ENCODE measurements at regions not wholly inside any gene's neighbourhood (a gene's known extent, or its start where the extent isn't known, plus 50 kb on each side); places are given as distances from the start of the nearest gene placed in this dataset.

GRCh38 chr1:95863086-95863485 is 629.1 kb downstream of the RWDD3 start:
- Histone ChIP-seq H3K27ac (ENCODE audit: control insufficient read depth, insufficient read depth, low read length) (no peak overlapping the region), H3K79me2 (ENCODE audit: control insufficient read depth, insufficient read depth, low read length) (no peaks in the 10 kb centered on the region), H2AFZ (ENCODE audit: control insufficient read depth, low read length) (no peak overlapping the region), H3K9me1 (ENCODE audit: control insufficient read depth, extremely low read depth, insufficient read depth, low read length) (no peaks in the 10 kb centered on the region), H3K9me3 (ENCODE audit: control insufficient read depth, low read depth, low read length) (no peaks in the 10 kb centered on the region), H4K20me1 (ENCODE audit: control insufficient read depth, extremely low read depth, insufficient read depth, low read length) (no peaks in the 10 kb centered on the region), H3K4me2 (ENCODE audit: control insufficient read depth, extremely low read depth, insufficient read depth, low read depth, low read length) (no peak overlapping the region), H3K9ac (ENCODE audit: control insufficient read depth, extremely low read depth, insufficient read depth, low read length) (no peak overlapping the region), H3K27me3 (ENCODE audit: control insufficient read depth, extremely low read depth, insufficient read depth, low read length) (no peaks in the 10 kb centered on the region), H3K4me1 (ENCODE audit: control insufficient read depth, extremely low read depth, insufficient read depth, low read length) (no peaks in the 10 kb centered on the region), H3K4me3 (ENCODE audit: control insufficient read depth in 2 of 3, extremely low read depth in 1 of 3, insufficient read depth in 2 of 3, low read depth in 1 of 3, low read length in 3 of 3) (no peak overlapping the region), H3K36me3 (ENCODE audit: control insufficient read depth in 2 of 2, extremely low read depth in 1 of 2, insufficient read depth in 2 of 2, low read length in 2 of 2) (no peaks in the 10 kb centered on the region)
- dilution Hi-C loops (cut with MboI; ENCODE audit: extremely low pct_ligation_motif_present, low sequenced_read_pairs) = no loop called here
- TF ChIP-seq EZH2 (IDR thresholded peaks at IDR 0.05; ENCODE audit: low read length) = no peak
- no peak for TF ChIP-seq CTCF (optimal IDR thresholded peaks at IDR 0.05 in 1 of 3, IDR thresholded peaks at IDR 0.05 in 1 of 3, conservative IDR thresholded peaks at IDR 0.05 in 1 of 3; ENCODE audit: extremely low read depth in 1 of 3, insufficient read depth in 2 of 3, low read length in 3 of 3)
- no peak for FAIRE-seq
- DNase-seq (ENCODE audit: low read depth, low spot score) = no peak

DNA sequence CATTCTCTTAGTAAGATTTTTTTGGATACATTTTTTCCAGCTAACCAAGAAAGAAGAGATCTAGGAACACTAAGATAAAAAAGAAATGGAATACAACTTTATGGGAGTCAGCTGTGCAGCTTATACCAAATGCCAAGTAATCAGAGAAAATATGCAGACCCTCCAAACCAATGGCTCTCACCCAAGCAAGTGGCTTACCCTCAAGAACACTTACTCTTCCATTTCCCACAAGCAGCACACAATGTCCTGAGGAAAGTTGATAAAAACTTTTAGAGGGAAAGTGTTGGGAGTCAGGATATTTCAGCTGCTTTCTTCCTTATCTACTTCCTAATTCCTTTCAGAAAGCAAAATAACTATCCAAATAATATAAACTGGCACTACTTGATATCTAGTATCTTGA is 631.8 kb downstream of the RWDD3 start:
- Histone ChIP-seq H4K20me1 (ENCODE audit: control insufficient read depth, extremely low read depth, insufficient read depth, low read length) (no peaks in the 10 kb centered on the region), H2AFZ (ENCODE audit: control insufficient read depth, low read length) (no peak overlapping the region), H3K36me3 (ENCODE audit: control insufficient read depth in 2 of 2, extremely low read depth in 1 of 2, insufficient read depth in 2 of 2, low read length in 2 of 2) (no peaks in the 10 kb centered on the region), H3K9ac (ENCODE audit: control insufficient read depth, extremely low read depth, insufficient read depth, low read length) (no peak overlapping the region), H3K4me2 (ENCODE audit: control insufficient read depth, extremely low read depth, insufficient read depth, low read depth, low read length) (no peak overlapping the region), H3K9me3 (ENCODE audit: control insufficient read depth, low read depth, low read length) (no peaks in the 10 kb centered on the region), H3K79me2 (ENCODE audit: control insufficient read depth, insufficient read depth, low read length) (no peaks in the 10 kb centered on the region), H3K27me3 (ENCODE audit: control insufficient read depth, extremely low read depth, insufficient read depth, low read length) (no peaks in the 10 kb centered on the region), H3K4me1 (ENCODE audit: control insufficient read depth, extremely low read depth, insufficient read depth, low read length) (no peaks in the 10 kb centered on the region), H3K27ac (ENCODE audit: control insufficient read depth, insufficient read depth, low read length) (no peak overlapping the region), H3K9me1 (ENCODE audit: control insufficient read depth, extremely low read depth, insufficient read depth, low read length) (no peaks in the 10 kb centered on the region), H3K4me3 (ENCODE audit: control insufficient read depth in 2 of 3, extremely low read depth in 1 of 3, insufficient read depth in 2 of 3, low read depth in 1 of 3, low read length in 3 of 3) (no peak overlapping the region)
- TF ChIP-seq CTCF (optimal IDR thresholded peaks at IDR 0.05 in 1 of 3, IDR thresholded peaks at IDR 0.05 in 1 of 3, conservative IDR thresholded peaks at IDR 0.05 in 1 of 3; ENCODE audit: extremely low read depth in 1 of 3, insufficient read depth in 2 of 3, low read length in 3 of 3) = no peak
- TF ChIP-seq EZH2 (IDR thresholded peaks at IDR 0.05; ENCODE audit: low read length) = no peak
- DNase-seq (ENCODE audit: low read depth, low spot score) (no peak), FAIRE-seq (no peak)
- dilution Hi-C loops (cut with MboI; ENCODE audit: extremely low pct_ligation_motif_present, low sequenced_read_pairs) = no loop called here

Data from keratinocyte (primary cell).